Endothelial cell of umbilical vein (primary cell): ENCODE measurements at regions not wholly inside any gene's neighbourhood (a gene's known extent, or its start where the extent isn't known, plus 50 kb on each side); places are given as distances from the start of the nearest gene placed in this dataset.

Experiments used
- BruUV-seq: library from RNA; stranded (reverse); fragments of 400-500 nt; replicated peaks from 2 replicates; lab custom pipeline; 2021; lab: Mats Ljungman, UMichigan
- CTCF ChIA-PET: fragments of 300-600, 350-600 bp; sonication (Branson Sonifier 250); formaldehyde crosslinking; loops from one replicate; lab custom pipeline; 2021; ENCODE audit warnings: antibody characterized with exemption, inconsistent platforms; lab: Charles Lee
- POLR2A ChIA-PET: fragments of 300-600, 350-600 bp; sonication (Branson Sonifier 250); formaldehyde crosslinking; loops from one replicate; lab custom pipeline; 2021; ENCODE audit warnings: antibody characterized with exemption, inconsistent platforms; lab: Charles Lee
- DNase-seq: peaks from one replicate; pipeline ENCODE4 v3.0.0-alpha.2; 2011; ENCODE audit warnings: low read depth, low spot score
- FAIRE-seq: peaks from 2 replicates; lab custom pipeline; 2011; peaks lifted over from hg19 to GRCh38; lab: Jason Lieb, UNC
- H2AFZ ChIP-seq: 2 replicates; pipeline ENCODE4 v1.6.0; 2012; ENCODE audit warnings: low read depth, low read length, control low read depth, inconsistent platforms
- H3K27ac ChIP-seq: 2 replicates; pipeline ENCODE4 v1.5.1; 2011; ENCODE audit warnings: low read depth, mild to moderate bottlenecking, control low read depth, low read length, moderate library complexity; ENCODE audit not compliant: insufficient read depth
- H3K27me3 ChIP-seq, 2 experiments: 2 replicates each; pipeline versions ENCODE4 v1.6.0 to v1.6.1; 2011; ENCODE audit warnings: low read length in 2 of 2, mixed read lengths in 1 of 2; ENCODE audit not compliant: control insufficient read depth in 2 of 2, insufficient read depth in 2 of 2
- H3K36me3 ChIP-seq, 2 experiments: 2 replicates in 1 of 2; 3 replicates in 1 of 2; pipeline ENCODE4 v1.5.1; 2011; ENCODE audit warnings: low read length in 2 of 2, mild to moderate bottlenecking in 1 of 2, moderate library complexity in 1 of 2; ENCODE audit not compliant: control insufficient read depth in 2 of 2, insufficient read depth in 2 of 2; ENCODE audit errors: extremely low read depth in 1 of 2
- H3K4me1 ChIP-seq: 3 replicates; pipeline ENCODE4 v1.5.1; 2011; ENCODE audit warnings: mild to moderate bottlenecking, low read length; ENCODE audit not compliant: control insufficient read depth, insufficient read depth; ENCODE audit errors: extremely low read depth
- H3K4me2 ChIP-seq: 2 replicates; pipeline ENCODE4 v1.6.1; 2011; ENCODE audit warnings: low read length, control low read depth, mixed read lengths; ENCODE audit not compliant: insufficient read depth
- H3K4me3 ChIP-seq, 3 experiments: fragments of 200-600 bp in 1 of 3; sonication (generic), shearing (Covaris generic) in 1 of 3; replicated peaks in 1 of 3; 2 replicates each; pipeline ENCODE4 v1.5.1; 2011 to 2016; ENCODE audit warnings: control low read depth in 3 of 3, low read length in 3 of 3, mild to moderate bottlenecking in 2 of 3, inconsistent platforms in 1 of 3, low read depth in 1 of 3, moderate library complexity in 1 of 3; ENCODE audit not compliant: insufficient read depth in 1 of 3
- H3K79me2 ChIP-seq: 2 replicates; pipeline ENCODE4 v1.6.0; 2012; ENCODE audit warnings: low read length, inconsistent platforms; ENCODE audit not compliant: control insufficient read depth, insufficient read depth
- H3K9ac ChIP-seq: replicated peaks from 2 replicates; pipeline ENCODE3; 2011; ENCODE audit warnings: low read length, control low read depth; ENCODE audit not compliant: insufficient read depth; ENCODE audit errors: extremely low read depth
- H3K9me1 ChIP-seq: replicated peaks from 3 replicates; pipeline ENCODE4 v1.6.0; 2011; ENCODE audit warnings: mild to moderate bottlenecking, low read length; ENCODE audit not compliant: control insufficient read depth, insufficient read depth; ENCODE audit errors: extremely low read depth
- H3K9me3 ChIP-seq: replicated peaks from 2 replicates; pipeline ENCODE4 v1.5.1; 2012; ENCODE audit warnings: low read length, inconsistent platforms; ENCODE audit not compliant: control insufficient read depth, insufficient read depth
- H4K20me1 ChIP-seq: replicated peaks from 2 replicates; pipeline ENCODE3; 2011; ENCODE audit warnings: mild to moderate bottlenecking, low read length; ENCODE audit not compliant: control insufficient read depth, insufficient read depth; ENCODE audit errors: extremely low read depth
- CTCF ChIP-seq, 2 donors: IDR thresholded peaks; 1 replicate in 1 of 2; 2 replicates in 1 of 2; pipeline ENCODE4 v1.5.1; 2011; ENCODE audit warnings: low read length in 2 of 2, mild to moderate bottlenecking in 2 of 2, moderate library complexity in 2 of 2, control low read depth in 1 of 2, inconsistent platforms in 1 of 2, low read depth in 1 of 2; ENCODE audit not compliant: insufficient read depth in 1 of 2; ENCODE audit errors: extremely low read depth in 1 of 2
- EZH2 ChIP-seq: IDR thresholded peaks from 2 replicates; pipeline ENCODE4 v1.6.1; 2012; ENCODE audit warnings: borderline replicate concordance, low read depth, mild to moderate bottlenecking, moderate library complexity, low read length, inconsistent platforms; ENCODE audit not compliant: severe bottlenecking
- FOS ChIP-seq: IDR thresholded peaks from 2 replicates; pipeline ENCODE4 v1.6.1; 2011; ENCODE audit warnings: mild to moderate bottlenecking, low read length, moderate library complexity, borderline replicate concordance; ENCODE audit not compliant: insufficient read depth
- GATA2 ChIP-seq: IDR thresholded peaks from 2 replicates; pipeline ENCODE4 v1.7.0; 2011; ENCODE audit warnings: low read depth, mild to moderate bottlenecking, moderate library complexity, mixed read lengths, low read length; ENCODE audit not compliant: insufficient read length, insufficient read depth
- JUN ChIP-seq: IDR thresholded peaks from 2 replicates; pipeline ENCODE4 v1.6.1; 2011; ENCODE audit warnings: borderline replicate concordance, low read depth; ENCODE audit not compliant: insufficient read length, insufficient read depth
- MAX ChIP-seq: IDR thresholded peaks from 2 replicates; pipeline ENCODE4 v1.6.1; 2011; ENCODE audit not compliant: insufficient read depth, insufficient read length
- MYC ChIP-seq: IDR thresholded peaks from one replicate; pipeline ENCODE4 v1.6.1; 2011; ENCODE audit warnings: mild to moderate bottlenecking, low read depth, low read length
- POLR2A ChIP-seq: IDR thresholded peaks from 2 replicates; pipeline ENCODE4 v1.6.1; 2012; ENCODE audit warnings: low read depth, mild to moderate bottlenecking, control low read depth, low read length
- POLR2AphosphoS5 ChIP-seq: IDR thresholded peaks from 2 replicates; pipeline ENCODE4 v1.6.1; 2012; ENCODE audit warnings: low read depth, mild to moderate bottlenecking, control low read depth, low read length, moderate library complexity; ENCODE audit not compliant: insufficient read depth
- dilution Hi-C: fragments of 300-500 bp; cut with MboI; formaldehyde crosslinking; loops from one replicate; pipeline ENCODE4 v1.15.0; 2019; ENCODE audit warnings: low sequenced_read_pairs; ENCODE audit not compliant: extremely low pct_ligation_motif_present
- intact Hi-C: fragments of 100-400 bp; cut with micrococcal nuclease; formaldehyde crosslinking; loops from one replicate; pipeline ENCODE4 v1.10.0; 2022

DNA sequence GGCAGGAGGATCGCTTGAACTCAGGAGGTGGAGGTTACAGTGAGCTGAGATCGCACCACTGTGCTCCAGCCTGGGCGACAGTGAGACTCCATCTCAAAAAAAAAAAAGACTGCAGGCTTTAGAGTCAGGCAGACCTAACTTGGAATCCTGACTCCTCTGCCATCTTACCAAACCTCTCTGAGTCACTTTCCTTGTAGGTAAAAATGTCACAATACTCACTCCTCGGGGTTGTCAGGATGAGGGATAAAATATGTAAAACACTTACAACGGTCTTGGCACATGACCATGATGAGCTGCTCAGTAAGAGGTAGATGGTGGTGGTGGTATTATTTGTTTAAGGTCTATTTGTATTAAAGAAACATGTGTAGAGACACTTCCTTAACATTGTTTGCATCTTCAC, 154.1 kb upstream of the PDE1C start:
- Histone ChIP-seq H3K9me1 (no peaks in the 10 kb centered on the region), H3K9me3 (no peaks in the 10 kb centered on the region), H3K27ac (no peak overlapping the region), H3K9ac (no peak overlapping the region), H3K4me1 (no peaks in the 10 kb centered on the region), H4K20me1 (no peaks in the 10 kb centered on the region), H2AFZ (no peak overlapping the region), H3K36me3 (no peaks in the 10 kb centered on the region), H3K4me3 (no peak overlapping the region), H3K4me2 (no peak overlapping the region), H3K79me2 (no peaks in the 10 kb centered on the region), H3K27me3 (no peaks in the 10 kb centered on the region)
- intact Hi-C loops: no loop called here
- DNase-seq: no peak
- FAIRE-seq: no peak
- CTCF ChIA-PET: interaction anchor here (1.8 kb wide), 1 partner anchor 14 kb away, joined by 7 read pairs; no protein-coding TSS in a partner anchor
- TF ChIP-seq EZH2: no peak
- no peak for TF ChIP-seq POLR2A
- TF ChIP-seq MAX: no peak
- no peak for TF ChIP-seq FOS
- TF ChIP-seq GATA2: no peak
- TF ChIP-seq CTCF (IDR thresholded peaks at IDR 0.05; ENCODE audit: extremely low read depth in 1 of 2, insufficient read depth in 1 of 2, low read depth in 1 of 2, low read length in 2 of 2): no peak
- no peak for TF ChIP-seq MYC
- no peak for TF ChIP-seq POLR2AphosphoS5
- TF ChIP-seq JUN: no peak
- POLR2A ChIA-PET: no interaction called here
- BruUV-seq: no TSS peak
- dilution Hi-C loops: no loop called here
